Neuron (in vitro differentiated cells): ENCODE measurements at regions not wholly inside any gene's neighbourhood (a gene's known extent, or its start where the extent isn't known, plus 50 kb on each side); places are given as distances from the start of the nearest gene placed in this dataset.

Experiments used
- H2AFZ ChIP-seq: one replicate; pipeline ENCODE4 v1.6.1; 2013; ENCODE audit warnings: low read depth, mild to moderate bottlenecking, inconsistent platforms, low read length, moderate library complexity
- H3K27me3 ChIP-seq: one replicate; pipeline ENCODE4 v1.6.1; 2013; ENCODE audit warnings: low read length; ENCODE audit not compliant: insufficient read depth
- H3K36me3 ChIP-seq: one replicate; pipeline ENCODE4 v1.6.1; 2013; ENCODE audit warnings: low read length; ENCODE audit not compliant: insufficient read depth
- H3K4me1 ChIP-seq: one replicate; pipeline ENCODE4 v1.6.1; 2013; ENCODE audit warnings: low read length; ENCODE audit not compliant: insufficient read depth
- H3K4me3 ChIP-seq: 2 replicates; pipeline ENCODE4 v1.5.1; 2013; ENCODE audit warnings: mild to moderate bottlenecking, low read length, moderate library complexity
- H3K9me3 ChIP-seq: one replicate; pipeline ENCODE4 v1.6.1; 2013; ENCODE audit warnings: low read length

DNA sequence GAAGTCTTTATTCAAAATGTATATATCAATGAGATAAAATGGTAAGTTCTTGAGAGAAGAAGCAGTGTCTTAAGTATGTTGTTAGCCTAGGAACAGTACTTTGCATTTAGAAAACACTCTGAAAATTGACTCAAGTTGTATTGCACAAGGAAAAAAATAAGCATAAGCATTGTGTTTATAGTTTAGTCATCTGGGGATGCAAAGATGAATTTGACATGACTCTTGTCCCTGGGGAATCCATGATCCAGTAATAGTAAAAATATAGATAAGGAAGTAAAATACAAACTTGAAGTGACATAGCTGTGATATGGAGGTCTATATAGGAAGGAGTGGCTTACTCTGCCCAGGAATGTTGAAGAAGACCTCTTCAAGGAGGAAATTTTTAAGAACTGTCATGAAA lies 185.0 kb upstream of the PTBP2 start:
- Histone ChIP-seq H3K4me3 (no peak overlapping the region), H2AFZ (no peak overlapping the region), H3K4me1 (peaks cover 17% of the 10 kb centered on the region), H3K9me3 (no peaks in the 10 kb centered on the region), H3K36me3 (no peaks in the 10 kb centered on the region), H3K27me3 (no peaks in the 10 kb centered on the region)

DNA sequence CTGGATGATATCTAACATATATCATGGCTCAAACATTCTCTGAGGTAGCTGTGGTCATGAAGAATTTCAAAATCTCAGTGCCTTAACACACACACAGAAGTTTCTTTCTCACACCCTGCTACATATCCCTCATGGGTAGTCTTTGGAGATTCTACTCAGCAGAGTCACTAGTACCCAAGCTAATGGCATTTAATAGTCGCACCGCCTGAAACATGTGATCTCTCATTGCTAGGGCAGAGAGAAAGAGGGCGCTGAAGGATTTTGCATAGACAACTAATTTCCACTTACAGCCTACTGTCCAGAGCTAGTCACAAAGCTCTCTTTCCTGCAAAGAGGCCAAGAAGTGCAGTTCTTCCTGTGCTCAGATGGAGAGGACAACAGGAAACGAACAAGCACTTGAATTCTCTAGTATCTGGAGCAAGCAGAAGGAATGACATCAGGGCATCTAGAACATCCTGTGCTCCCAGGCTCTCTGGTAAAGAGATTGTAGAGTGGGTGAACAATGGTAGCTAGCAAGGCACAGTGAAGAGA lies 183.4 kb upstream of the PTBP2 start:
- no peaks in the 10 kb centered on the region for H3K36me3 ChIP-seq
- H2AFZ ChIP-seq, result peak overlapping the region; percentile 53
- no peaks in the 10 kb centered on the region for H3K27me3 ChIP-seq
- no peak overlapping the region for H3K4me3 ChIP-seq
- no peaks in the 10 kb centered on the region for H3K9me3 ChIP-seq
- peaks cover 17% of the 10 kb centered on the region for H3K4me1 ChIP-seq

DNA sequence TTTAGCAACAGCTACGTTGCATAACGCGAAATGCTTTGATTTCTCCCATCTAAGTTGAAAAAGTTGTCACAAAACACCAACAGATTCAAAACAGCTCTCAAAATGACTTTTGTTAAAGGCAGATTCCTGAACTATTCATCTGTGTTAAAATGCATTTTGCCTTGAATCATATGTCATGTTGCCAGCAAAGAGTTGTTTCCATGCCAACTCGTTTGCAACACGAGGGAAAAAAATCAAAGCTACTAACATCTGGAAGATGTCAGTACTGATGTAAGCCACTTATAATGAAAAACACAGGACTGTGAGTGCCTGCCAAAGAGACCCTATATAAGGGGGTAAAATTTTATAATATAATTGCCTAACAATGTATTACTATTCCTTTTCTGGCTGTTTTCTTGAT lies 182.7 kb upstream of the PTBP2 start:
- Histone ChIP-seq H3K4me3 (no peak overlapping the region), H3K36me3 (no peaks in the 10 kb centered on the region), H3K4me1 (peaks cover 17% of the 10 kb centered on the region), H2AFZ (peak overlapping the region; percentile 53), H3K27me3 (no peaks in the 10 kb centered on the region), H3K9me3 (no peaks in the 10 kb centered on the region)

DNA sequence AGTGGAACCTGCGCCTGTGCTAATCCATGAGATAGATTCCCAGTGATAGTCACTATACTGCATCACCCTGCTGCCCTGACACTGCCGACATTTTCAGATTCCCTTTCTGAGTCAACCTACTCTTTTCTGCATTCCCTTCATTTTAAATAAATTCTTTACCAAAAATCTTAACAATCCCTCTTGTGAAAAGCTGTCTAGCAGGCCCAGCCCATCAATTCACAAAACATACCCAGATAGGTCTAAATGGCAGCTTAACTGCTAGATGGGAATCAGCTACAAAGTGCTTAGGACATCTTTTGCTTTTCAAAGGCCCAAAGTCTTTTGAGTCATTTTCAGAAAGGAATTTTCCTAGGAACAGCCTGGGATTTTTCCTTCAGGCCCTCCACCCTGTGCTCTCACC lies 180.1 kb upstream of the PTBP2 start:
- no peaks in the 10 kb centered on the region for H3K9me3 ChIP-seq
- no peaks in the 10 kb centered on the region for H3K27me3 ChIP-seq
- H3K4me3 ChIP-seq, result no peak overlapping the region
- no peak overlapping the region for H2AFZ ChIP-seq
- peaks cover 24% of the 10 kb centered on the region for H3K4me1 ChIP-seq
- no peaks in the 10 kb centered on the region for H3K36me3 ChIP-seq

DNA sequence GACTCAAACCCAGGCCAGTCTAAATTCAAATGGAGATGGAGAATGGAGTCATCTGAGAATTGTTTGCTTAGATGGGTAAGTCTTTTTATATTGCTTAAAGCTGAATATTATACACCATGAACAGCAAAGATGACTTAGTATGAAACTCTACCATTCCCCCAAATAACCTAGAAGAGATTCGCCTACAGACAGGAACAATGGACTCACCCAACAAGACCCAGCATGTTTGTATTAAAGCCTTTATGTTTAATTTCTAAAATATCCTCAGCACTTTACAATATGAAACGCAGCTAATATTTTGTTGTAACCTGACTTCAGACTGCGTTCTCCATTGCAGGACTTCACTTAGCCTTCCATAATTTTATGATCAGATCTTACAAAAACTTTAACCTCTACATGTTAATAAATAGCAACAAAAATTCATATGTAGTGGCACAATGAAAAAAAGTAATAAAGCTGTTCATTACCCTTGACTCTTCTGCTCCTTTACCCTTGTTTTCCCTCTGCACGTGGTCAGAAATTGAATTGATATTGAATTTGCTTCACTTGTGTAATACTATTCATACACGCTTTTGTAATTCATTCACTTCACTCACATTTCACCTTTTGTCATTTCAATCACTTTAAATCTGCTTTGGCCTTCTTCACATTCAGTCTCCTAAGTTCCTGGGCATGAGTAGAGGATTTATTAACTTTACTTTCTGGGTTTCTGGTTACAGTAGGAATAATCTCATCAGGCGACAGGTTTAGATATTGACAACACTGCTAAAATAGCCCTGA lies 177.3 kb upstream of the PTBP2 start:
- no peaks in the 10 kb centered on the region for H3K27me3 ChIP-seq
- no peak overlapping the region for H2AFZ ChIP-seq
- H3K4me3 ChIP-seq, result no peak overlapping the region
- no peaks in the 10 kb centered on the region for H3K9me3 ChIP-seq
- no peaks in the 10 kb centered on the region for H3K36me3 ChIP-seq
- H3K4me1 ChIP-seq, result peaks cover 12% of the 10 kb centered on the region

DNA sequence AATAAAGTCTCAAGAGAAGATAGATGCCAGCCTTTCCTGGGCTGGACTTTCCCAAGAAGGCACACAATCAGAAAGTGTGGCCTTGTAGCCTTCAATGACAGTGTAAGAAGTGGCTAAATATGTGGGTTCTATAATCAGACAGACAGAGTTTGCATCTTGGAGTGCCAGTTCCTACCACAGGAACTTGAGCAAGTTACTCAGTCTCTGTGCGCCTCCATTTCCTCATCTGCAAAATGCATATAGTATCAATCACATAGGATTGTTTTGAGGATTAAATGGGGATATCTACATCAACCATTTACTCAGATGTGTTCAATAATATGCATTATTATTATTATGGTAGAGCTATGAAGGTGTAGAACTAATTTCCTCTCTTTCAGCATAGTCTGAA lies 176.8 kb upstream of the PTBP2 start:
- no peak overlapping the region for H2AFZ ChIP-seq
- H3K27me3 ChIP-seq, result no peaks in the 10 kb centered on the region
- H3K9me3 ChIP-seq, result no peaks in the 10 kb centered on the region
- no peaks in the 10 kb centered on the region for H3K36me3 ChIP-seq
- H3K4me1 ChIP-seq, result peaks cover 9% of the 10 kb centered on the region
- H3K4me3 ChIP-seq, result no peak overlapping the region

DNA sequence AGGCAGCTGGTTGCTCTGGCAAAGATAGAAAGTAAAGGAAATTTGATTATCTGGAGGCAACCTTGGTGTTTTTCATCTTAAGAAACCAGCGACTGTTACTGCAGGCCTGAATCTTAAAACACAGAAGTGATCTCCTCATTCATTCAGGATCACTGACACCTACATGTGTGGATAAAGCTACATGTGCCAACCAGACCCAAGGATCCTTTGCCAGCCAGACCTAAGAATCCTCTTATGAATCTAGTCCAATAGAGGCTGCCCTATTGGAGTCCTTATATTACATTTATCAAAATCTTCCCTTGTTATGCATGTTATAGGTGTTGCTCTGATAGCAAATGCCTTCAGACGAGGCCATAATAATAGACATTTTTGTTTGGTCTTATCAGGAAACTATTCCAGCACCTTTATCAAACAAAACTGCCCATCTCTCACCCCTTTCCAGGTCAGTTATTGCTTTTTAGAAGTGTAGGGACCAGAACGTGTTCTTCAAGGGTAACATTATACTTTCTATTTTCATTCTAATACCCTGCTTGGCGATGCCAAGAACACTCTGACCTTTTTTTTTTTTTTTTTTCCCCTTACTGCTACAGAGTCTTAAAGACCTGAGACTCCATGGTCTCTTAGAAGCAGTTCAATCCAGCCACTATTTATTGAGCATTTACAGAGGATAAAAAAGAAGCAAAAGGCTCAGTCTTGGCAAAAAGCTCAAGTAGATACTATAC lies 175.5 kb upstream of the PTBP2 start:
- Histone ChIP-seq H2AFZ (no peak overlapping the region), H3K27me3 (no peaks in the 10 kb centered on the region), H3K36me3 (no peaks in the 10 kb centered on the region), H3K4me3 (no peak overlapping the region), H3K9me3 (no peaks in the 10 kb centered on the region), H3K4me1 (peaks cover 7% of the 10 kb centered on the region)

DNA sequence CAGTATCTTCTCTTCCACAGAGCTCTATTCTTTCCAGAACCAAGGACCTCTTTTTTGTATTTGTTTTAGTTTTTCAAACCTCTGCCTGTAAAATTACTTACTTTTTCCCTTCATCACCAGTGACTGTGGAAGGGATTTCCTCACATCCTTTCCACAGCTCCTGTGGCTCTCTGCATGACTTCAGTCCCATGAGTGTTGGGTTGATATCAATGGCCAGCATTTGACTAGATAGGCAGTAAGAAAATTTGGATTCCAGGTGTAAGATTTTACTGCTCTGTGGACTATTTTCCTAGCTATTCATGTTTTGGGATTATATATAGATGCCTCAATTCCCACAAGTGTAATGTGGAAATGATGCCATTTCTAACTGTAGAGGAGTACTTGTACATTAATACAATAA lies 171.5 kb upstream of the PTBP2 start:
- Histone ChIP-seq H2AFZ (no peak overlapping the region), H3K4me1 (peaks cover 9% of the 10 kb centered on the region), H3K27me3 (no peaks in the 10 kb centered on the region), H3K4me3 (no peak overlapping the region), H3K9me3 (no peaks in the 10 kb centered on the region), H3K36me3 (no peaks in the 10 kb centered on the region)

DNA sequence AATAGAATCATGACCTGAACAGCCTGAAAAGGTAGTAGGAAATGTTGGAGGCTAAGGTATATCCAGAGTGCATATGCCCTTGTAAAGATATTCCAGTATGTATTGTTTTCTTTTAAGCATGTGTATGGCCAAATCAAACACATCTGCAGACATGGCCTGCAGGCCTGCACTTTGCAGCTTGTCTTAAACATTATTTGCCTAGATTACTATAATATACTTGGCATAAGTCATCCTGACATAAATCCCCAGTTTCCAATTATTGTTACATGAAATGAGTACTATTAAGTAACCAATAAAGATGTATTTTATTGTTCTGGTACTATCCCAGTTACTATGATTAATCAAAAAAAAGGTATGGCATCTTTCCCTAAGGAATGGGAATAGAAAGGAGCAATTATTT lies 169.1 kb upstream of the PTBP2 start:
- H3K4me1 ChIP-seq, result peaks cover 12% of the 10 kb centered on the region
- no peak overlapping the region for H2AFZ ChIP-seq
- no peaks in the 10 kb centered on the region for H3K27me3 ChIP-seq
- no peaks in the 10 kb centered on the region for H3K9me3 ChIP-seq
- H3K4me3 ChIP-seq, result no peak overlapping the region
- no peaks in the 10 kb centered on the region for H3K36me3 ChIP-seq

DNA sequence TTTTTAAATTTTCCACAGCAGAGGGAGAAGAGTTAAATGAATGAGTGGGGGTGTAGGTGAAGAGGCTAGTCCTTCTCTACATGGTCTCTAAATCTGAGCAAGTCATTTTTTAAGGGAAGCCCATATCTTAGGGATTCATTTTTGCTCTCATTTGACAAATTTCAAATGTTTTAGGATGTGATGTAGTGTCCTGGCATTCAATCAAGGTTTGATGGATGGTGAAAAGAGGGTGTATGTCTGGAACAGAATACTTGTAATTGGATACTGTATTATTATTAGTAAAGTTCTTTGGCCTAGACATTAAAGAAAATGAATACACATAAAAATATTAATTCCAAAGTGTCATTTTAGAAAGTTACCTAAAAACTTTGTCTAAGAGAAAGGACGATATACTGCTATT lies 167.8 kb upstream of the PTBP2 start:
- no peaks in the 10 kb centered on the region for H3K9me3 ChIP-seq
- no peak overlapping the region for H2AFZ ChIP-seq
- no peaks in the 10 kb centered on the region for H3K36me3 ChIP-seq
- no peak overlapping the region for H3K4me3 ChIP-seq
- H3K27me3 ChIP-seq, result no peaks in the 10 kb centered on the region
- peaks cover 22% of the 10 kb centered on the region for H3K4me1 ChIP-seq

DNA sequence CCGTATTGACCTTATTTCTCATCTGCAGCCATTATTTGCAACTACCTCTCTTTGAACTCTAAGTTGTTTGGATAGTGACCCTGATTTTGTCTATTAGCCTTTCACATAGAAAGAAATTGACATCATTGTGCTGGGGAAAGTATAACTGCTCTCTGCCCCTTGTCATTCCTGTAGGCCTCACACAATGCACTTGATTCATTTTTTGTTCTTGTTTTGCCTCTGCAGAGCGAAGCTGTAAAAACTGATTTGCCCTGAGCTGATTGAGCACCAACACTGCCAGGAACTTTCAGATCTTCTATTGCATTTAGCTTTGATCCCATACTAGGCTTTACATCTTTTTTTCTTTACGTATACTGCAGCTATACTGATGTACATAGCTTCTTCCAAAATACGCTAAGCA lies 167.2 kb upstream of the PTBP2 start:
- no peaks in the 10 kb centered on the region for H3K9me3 ChIP-seq
- no peaks in the 10 kb centered on the region for H3K36me3 ChIP-seq
- peaks cover 26% of the 10 kb centered on the region for H3K4me1 ChIP-seq
- no peak overlapping the region for H2AFZ ChIP-seq
- H3K4me3 ChIP-seq, result no peak overlapping the region
- no peaks in the 10 kb centered on the region for H3K27me3 ChIP-seq

DNA sequence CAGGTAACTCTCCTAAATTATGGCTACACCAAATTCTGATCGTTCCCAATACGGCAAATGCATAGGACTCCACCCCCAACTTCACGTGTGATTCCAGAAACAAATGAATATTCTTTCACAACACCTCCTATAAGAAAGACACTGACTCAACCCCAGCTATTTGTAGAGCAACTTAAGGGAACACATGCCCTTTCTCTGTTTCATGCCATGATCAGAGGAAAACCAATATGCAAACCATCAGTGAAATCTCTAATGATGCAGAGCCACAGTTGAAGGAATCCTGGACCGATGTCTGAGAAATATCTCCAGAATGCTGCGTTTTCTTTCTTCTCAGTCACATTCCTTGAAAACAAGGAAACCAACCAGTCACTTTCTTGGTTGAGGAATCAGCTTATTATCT lies 164.2 kb upstream of the PTBP2 start:
- no peak overlapping the region for H3K4me3 ChIP-seq
- no peak overlapping the region for H2AFZ ChIP-seq
- H3K4me1 ChIP-seq, result peaks cover 26% of the 10 kb centered on the region
- no peaks in the 10 kb centered on the region for H3K27me3 ChIP-seq
- no peaks in the 10 kb centered on the region for H3K36me3 ChIP-seq
- H3K9me3 ChIP-seq, result no peaks in the 10 kb centered on the region

DNA sequence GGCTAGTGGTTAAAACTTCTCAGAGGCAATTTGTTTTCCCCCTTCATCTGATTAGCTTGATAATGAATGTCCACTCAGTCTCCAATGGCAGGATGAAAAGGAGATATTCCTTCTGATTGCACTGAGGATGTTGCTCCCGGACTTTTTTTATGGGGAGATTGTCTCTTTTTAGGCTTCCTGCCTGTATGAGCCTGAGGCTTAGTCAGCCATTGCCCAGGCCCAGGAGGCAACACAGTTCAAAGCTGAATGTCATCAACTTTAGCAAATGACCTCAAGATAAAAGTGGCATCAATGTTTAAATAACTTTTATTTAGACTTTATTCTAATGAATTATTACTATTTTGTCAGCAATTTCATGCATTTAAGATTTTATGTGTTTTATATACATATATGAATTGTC lies 162.9 kb upstream of the PTBP2 start:
- H2AFZ ChIP-seq, result no peak overlapping the region
- H3K36me3 ChIP-seq, result no peaks in the 10 kb centered on the region
- no peaks in the 10 kb centered on the region for H3K27me3 ChIP-seq
- no peak overlapping the region for H3K4me3 ChIP-seq
- H3K9me3 ChIP-seq, result no peaks in the 10 kb centered on the region
- H3K4me1 ChIP-seq, result peaks cover 26% of the 10 kb centered on the region
